Heart left ventricle (tissue), 16 donors: ENCODE measurements at regions not wholly inside any gene's neighbourhood (a gene's known extent, or its start where the extent isn't known, plus 50 kb on each side); places are given as distances from the start of the nearest gene placed in this dataset.

Experiments used
- ATAC-seq, 4 donors: fragments of 200-7000 bp; cut with Tn5 transposase; one replicate each; pipeline ENCODE4 v1.9.1; 2020 to 2022; ENCODE audit warnings: moderate library complexity in 4 of 4, mild to moderate bottlenecking in 3 of 4, moderate number of reproducible peaks in 1 of 4
- DNase-seq, 5 donors: peaks; one replicate each; pipeline ENCODE4 v3.0.0-alpha.2; 2020
- H3K27ac ChIP-seq, 12 donors: fragments of 200-600 bp; sonication (generic) in 4 of 12; one replicate each; pipeline versions ENCODE4 v1.5.0 to v1.8.0; 2016 to 2022; ENCODE audit warnings: mild to moderate bottlenecking in 2 of 12
- H3K27me3 ChIP-seq, 9 donors: fragments of 200-600 bp; sonication (generic) in 2 of 9; one replicate each; pipeline versions ENCODE4 v1.5.1 to v1.8.0; 2016 to 2022; ENCODE audit warnings: mild to moderate bottlenecking in 3 of 9
- H3K36me3 ChIP-seq, 9 donors: fragments of 200-600 bp; sonication (generic) in 2 of 9; one replicate each; pipeline versions ENCODE4 v1.5.0 to v1.8.0; 2018 to 2022; ENCODE audit warnings: mild to moderate bottlenecking in 2 of 9
- H3K4me1 ChIP-seq, 12 donors: fragments of 200-600 bp; sonication (generic) in 4 of 12; one replicate each; pipeline versions ENCODE4 v1.5.0 to v1.8.0; 2016 to 2022; ENCODE audit warnings: mild to moderate bottlenecking in 3 of 12
- H3K4me3 ChIP-seq, 12 donors: fragments of 200-600 bp; sonication (generic) in 4 of 12; one replicate each; pipeline versions ENCODE4 v1.5.0 to v1.8.0; 2017 to 2022; ENCODE audit warnings: mild to moderate bottlenecking in 9 of 12, moderate library complexity in 4 of 12
- H3K9me3 ChIP-seq, 12 donors: fragments of 200-600 bp; sonication (generic) in 4 of 12; one replicate each; pipeline versions ENCODE4 v1.5.0 to v1.8.0; 2016 to 2022; ENCODE audit warnings: mild to moderate bottlenecking in 1 of 12
- POLR2A ChIP-seq, 2 donors: fragments of 450-650 bp; IDR thresholded peaks; one replicate each; pipeline ENCODE4 v1.6.1; 2017; ENCODE audit warnings: antibody characterized with exemption in 2 of 2, mild to moderate bottlenecking in 2 of 2, moderate library complexity in 2 of 2
- WGBS, 4 donors: extraction: QIAGEN DNeasy Blood & Tissue Kit in 2 of 4; methylation state at CpG; one replicate each; pipeline versions ENCODE4 v1.1.5 to v1.1.7; 2013 to 2018; 5-methylcytosine and 5-hydroxymethylcytosine counted together
- intact Hi-C, 10 donors: fragments of 100-400 bp; cut with DNase I; formaldehyde crosslinking; loops; one replicate each; pipeline versions ENCODE4 v1.11.1 to v1.14.2; 2022
- TF ChIP-seq, protein P1 (sequence below), 12 donors: fragments of 200-600 bp; sonication (generic) in 4 of 12; IDR thresholded peaks; one replicate each; pipeline versions ENCODE4 v1.5.0 to v1.8.0; 2018 to 2022; ENCODE audit warnings: antibody characterized with exemption in 12 of 12, mild to moderate bottlenecking in 5 of 12
- donor health status: ischemic (EF 13 %, LVEDD 7.1; RV severe dilation, severe dysfunction).
- donor health status: healthy with polysubstance abuse.
- donor health status: DM: no; HTN: yes; CAD: no.
- donor health status: DM: no; HTN: no; CAD: no.
- donor health status: ischemic (EF 25% LVEDD 6.9; RV normal size, moderate dysfunction).
- donor health status: ischemic (EF 25% LVEDD 5.7; RV mildly dilated, moderate dysfunction).
- donor health status: healthy.
- donor health status: DM: yes; HTN: yes; CAD: no.
- donor health status: ischemic (EF 35%, LVEDD 5.7; RV mildly dilated, moderate dysfunction).
- donor health status: nonischemic (EF 11% LVEDD 7.7; RV severe dilation, severe dysfunction).
- donor health status: DM: yes; HTN: yes; CAD: no.
- donor health status: PGD.
- donor health status: ischemic (EF 29% LVEDD 5.4; RV normal size, mild dysfunction).
- donor health status: nonischemic (EF 23%, LVEDD 6.1; RV moderate dilation, normal function).

DNA sequence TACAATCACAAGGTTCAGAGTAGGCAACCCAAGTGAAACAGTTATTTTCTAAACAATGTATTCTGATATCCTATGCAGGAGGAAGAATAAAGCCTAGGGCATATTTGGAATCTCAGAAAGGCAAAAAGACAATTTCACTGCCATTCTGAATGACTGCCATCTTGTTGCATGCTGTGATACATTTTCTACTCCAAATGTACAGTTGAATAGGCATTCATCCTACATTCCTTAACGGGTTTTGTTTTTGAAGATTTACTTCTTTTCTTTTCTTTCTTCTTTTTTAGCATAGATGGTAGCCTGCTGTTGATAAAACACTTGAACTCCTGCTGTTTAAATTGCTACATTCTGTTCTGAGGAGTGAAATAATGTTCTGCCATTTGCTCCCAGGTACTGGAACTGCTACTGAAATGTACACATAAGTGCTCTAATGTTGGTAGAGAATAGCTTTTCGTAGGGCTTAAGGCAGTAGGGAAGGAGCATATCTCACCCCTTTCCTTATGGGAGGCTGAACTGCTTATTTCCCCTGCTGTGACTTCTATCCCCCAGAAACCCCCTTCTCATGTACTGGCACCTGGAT, 506.8 kb downstream of the DNAJB9 start:
- Histone ChIP-seq H3K4me1 (no peaks in the 10 kb centered on the region), H3K36me3 (no peaks in the 10 kb centered on the region), H3K4me3 (no peak overlapping the region), H3K27ac (no peak overlapping the region), H3K9me3 (no peaks in the 10 kb centered on the region), H3K27me3 (no peaks in the 10 kb centered on the region)
- TF ChIP-seq, protein P1, sequence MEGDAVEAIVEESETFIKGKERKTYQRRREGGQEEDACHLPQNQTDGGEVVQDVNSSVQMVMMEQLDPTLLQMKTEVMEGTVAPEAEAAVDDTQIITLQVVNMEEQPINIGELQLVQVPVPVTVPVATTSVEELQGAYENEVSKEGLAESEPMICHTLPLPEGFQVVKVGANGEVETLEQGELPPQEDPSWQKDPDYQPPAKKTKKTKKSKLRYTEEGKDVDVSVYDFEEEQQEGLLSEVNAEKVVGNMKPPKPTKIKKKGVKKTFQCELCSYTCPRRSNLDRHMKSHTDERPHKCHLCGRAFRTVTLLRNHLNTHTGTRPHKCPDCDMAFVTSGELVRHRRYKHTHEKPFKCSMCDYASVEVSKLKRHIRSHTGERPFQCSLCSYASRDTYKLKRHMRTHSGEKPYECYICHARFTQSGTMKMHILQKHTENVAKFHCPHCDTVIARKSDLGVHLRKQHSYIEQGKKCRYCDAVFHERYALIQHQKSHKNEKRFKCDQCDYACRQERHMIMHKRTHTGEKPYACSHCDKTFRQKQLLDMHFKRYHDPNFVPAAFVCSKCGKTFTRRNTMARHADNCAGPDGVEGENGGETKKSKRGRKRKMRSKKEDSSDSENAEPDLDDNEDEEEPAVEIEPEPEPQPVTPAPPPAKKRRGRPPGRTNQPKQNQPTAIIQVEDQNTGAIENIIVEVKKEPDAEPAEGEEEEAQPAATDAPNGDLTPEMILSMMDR (IDR thresholded peaks at IDR 0.05): no peak
- no peak for TF ChIP-seq POLR2A (IDR thresholded peaks at IDR 0.05)
- intact Hi-C loops: no loop called here
- no peak for ATAC-seq
- 62 to 79% (median 70%) methylated on average over 2 of the region's 2 CpGs for WGBS, 4 donors
- DNase-seq: no peak

DNA sequence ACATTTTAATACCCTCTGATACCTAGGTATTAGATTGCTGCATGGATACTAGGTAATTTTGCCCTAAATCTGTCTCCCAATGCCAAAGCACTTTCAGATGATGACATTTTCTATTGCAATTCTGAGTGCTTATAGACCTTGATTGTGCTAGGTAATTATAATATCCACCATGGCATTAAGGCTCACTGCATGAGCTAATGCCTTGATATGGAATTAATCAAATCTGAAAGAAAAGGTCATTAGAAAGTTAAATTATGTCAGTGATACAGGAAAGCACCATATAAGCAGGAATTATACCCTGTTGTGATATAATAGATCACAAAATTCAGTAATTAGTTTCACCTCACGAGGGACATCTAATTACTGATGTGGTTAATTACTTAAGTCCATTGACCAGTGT, 521.4 kb downstream of the DNAJB9 start:
- WGBS, 4 donors: 61 to 82% (median 68%) methylated on average over 1 of the region's 1 CpG
- Histone ChIP-seq H3K36me3 (no peaks in the 10 kb centered on the region), H3K27ac (no peak overlapping the region), H3K4me1 (no peaks in the 10 kb centered on the region), H3K4me3 (no peak overlapping the region), H3K9me3 (peaks cover 0 to 10% (median 2%) of the 10 kb centered on the region in 12 donors), H3K27me3 (no peaks in the 10 kb centered on the region)
- no peak for ATAC-seq
- TF ChIP-seq, protein P1 (IDR thresholded peaks at IDR 0.05): no peak
- no peak for TF ChIP-seq POLR2A (IDR thresholded peaks at IDR 0.05)
- DNase-seq: no peak
- intact Hi-C loops: no loop called here

DNA sequence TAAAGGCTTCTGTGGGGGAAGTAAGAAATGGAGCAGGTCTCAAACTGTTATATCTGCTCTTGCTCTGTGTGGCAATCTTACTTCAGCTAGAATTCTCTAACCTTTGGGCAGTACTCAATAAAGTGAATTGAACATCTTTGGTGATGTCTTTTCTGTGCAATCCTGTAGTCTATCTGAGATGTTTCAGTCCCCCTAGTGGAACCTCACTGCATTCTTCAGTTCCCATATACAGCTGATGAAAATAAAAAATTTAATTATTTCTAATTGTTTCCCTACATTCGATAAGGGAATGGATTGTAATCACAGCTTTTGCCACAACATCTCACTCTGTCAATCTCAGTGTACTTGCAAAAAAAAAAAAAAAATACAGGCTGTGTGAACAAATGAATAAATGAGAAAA, 522.6 kb downstream of the DNAJB9 start:
- H3K4me3 ChIP-seq: no peak overlapping the region
- no peaks in the 10 kb centered on the region for H3K36me3 ChIP-seq
- H3K9me3 ChIP-seq: peaks cover 0 to 10% (median 2%) of the 10 kb centered on the region in 12 donors
- intact Hi-C loops: no loop called here
- 82 to 90% (median 87%) methylated on average over 1 of the region's 1 CpG for WGBS, 4 donors
- TF ChIP-seq, protein P1 (IDR thresholded peaks at IDR 0.05): no peak
- TF ChIP-seq POLR2A (IDR thresholded peaks at IDR 0.05): no peak
- ATAC-seq (no peak), DNase-seq (no peak)
- H3K4me1 ChIP-seq: no peaks in the 10 kb centered on the region
- no peaks in the 10 kb centered on the region for H3K27me3 ChIP-seq
- H3K27ac ChIP-seq: no peak overlapping the region

DNA sequence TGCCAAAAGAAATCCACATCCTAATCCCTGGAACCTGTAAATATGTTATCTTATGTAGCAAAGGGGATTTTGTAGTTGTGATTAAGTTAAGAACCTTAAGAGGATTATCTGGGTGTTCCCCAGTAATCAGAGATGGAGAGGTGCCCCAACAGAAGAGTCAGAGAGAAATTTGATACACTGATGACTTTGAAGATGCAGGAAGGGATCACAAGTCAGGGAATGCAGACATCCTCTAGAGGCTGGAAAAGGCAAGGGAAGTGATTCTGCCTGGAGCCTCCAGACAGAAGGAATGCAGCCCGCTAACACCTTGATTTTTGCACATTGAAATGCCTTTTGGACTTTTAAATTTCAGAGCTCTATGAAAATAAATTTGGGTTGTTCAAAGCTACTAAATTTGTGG, 531.7 kb downstream of the DNAJB9 start:
- Histone ChIP-seq H3K9me3 (no peaks in the 10 kb centered on the region), H3K36me3 (no peaks in the 10 kb centered on the region), H3K4me1 (no peaks in the 10 kb centered on the region), H3K27me3 (no peaks in the 10 kb centered on the region), H3K4me3 (no peak overlapping the region), H3K27ac (no peak overlapping the region)
- 83 to 92% (median 85%) methylated on average over 1 of the region's 1 CpG for WGBS, 4 donors
- DNase-seq: no peak
- no peak for ATAC-seq
- intact Hi-C loops: loop anchor here in 1 of 10 donors (10.0 kb wide), 1 partner anchor 57 kb away; no protein-coding TSS in a partner anchor
- TF ChIP-seq, protein P1 (IDR thresholded peaks at IDR 0.05): no peak
- TF ChIP-seq POLR2A (IDR thresholded peaks at IDR 0.05): no peak
